H1 (cell line): ENCODE measurements at regions not wholly inside any gene's neighbourhood (a gene's known extent, or its start where the extent isn't known, plus 50 kb on each side); places are given as distances from the start of the nearest gene placed in this dataset.

ENCODE experiments used
- ATF2 ChIP-seq: IDR thresholded peaks from 2 replicates; pipeline ENCODE4 v1.6.1; 2012; ENCODE audit warnings: low read length, inconsistent platforms

- TF ChIP-seq ATF2: no peak
These were observed 84.2 kb upstream of the IL12A start (continued) for GRCh38 chr3:159904455-159904854.
